IPS-15b (cell line): ENCODE measurements at regions not wholly inside any gene's neighbourhood (a gene's known extent, or its start where the extent isn't known, plus 50 kb on each side); places are given as distances from the start of the nearest gene placed in this dataset.

Experiments
- H3K27me3 ChIP-seq: one replicate; pipeline ENCODE4 v1.6.1; 2013; ENCODE audit warnings: low read length; ENCODE audit not compliant: control insufficient read depth, insufficient read depth
- H3K36me3 ChIP-seq: one replicate; pipeline ENCODE4 v1.6.1; 2013; ENCODE audit warnings: low read length; ENCODE audit not compliant: control insufficient read depth, insufficient read depth
- H3K4me1 ChIP-seq: one replicate; pipeline ENCODE4 v1.6.1; 2013; ENCODE audit warnings: mild to moderate bottlenecking, low read length; ENCODE audit not compliant: control insufficient read depth, insufficient read depth
- H3K4me3 ChIP-seq: one replicate; pipeline ENCODE4 v1.5.1; 2013; ENCODE audit warnings: low read depth, low read length
- H3K9ac ChIP-seq: one replicate; pipeline ENCODE4 v1.6.1; 2013; ENCODE audit warnings: low read depth, mild to moderate bottlenecking, low read length
- H3K9me3 ChIP-seq: one replicate; pipeline ENCODE4 v1.6.1; 2013; ENCODE audit warnings: mild to moderate bottlenecking, low read length; ENCODE audit not compliant: control insufficient read depth, insufficient read depth

DNA sequence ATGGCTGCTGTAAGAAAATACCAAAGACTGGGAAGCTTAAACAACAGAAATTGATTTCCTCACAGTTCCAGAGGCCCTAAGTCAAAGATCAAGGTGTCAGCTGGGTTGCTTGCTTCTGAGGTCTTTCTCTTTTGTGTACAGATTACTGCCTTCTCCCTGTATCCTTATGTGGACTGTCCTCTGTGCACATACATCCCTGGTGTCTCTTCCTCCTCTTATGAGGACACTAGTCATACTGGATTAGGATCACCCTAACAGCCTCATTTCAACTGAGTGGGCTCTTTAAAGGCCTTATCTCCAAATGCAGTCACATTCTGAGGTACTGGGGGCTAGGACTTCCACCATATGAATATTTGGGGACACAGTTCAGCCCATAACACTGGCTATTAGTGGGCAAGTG is 130.0 kb upstream of the DTNBP1 start:
- Histone ChIP-seq H3K4me3 (no peak overlapping the region), H3K4me1 (no peaks in the 10 kb centered on the region), H3K9ac (no peak overlapping the region), H3K27me3 (no peaks in the 10 kb centered on the region), H3K9me3 (no peaks in the 10 kb centered on the region), H3K36me3 (no peaks in the 10 kb centered on the region)

- Histone ChIP-seq H3K36me3 (no peaks in the 10 kb centered on the region), H3K4me1 (no peaks in the 10 kb centered on the region), H3K9me3 (no peaks in the 10 kb centered on the region), H3K27me3 (no peaks in the 10 kb centered on the region), H3K4me3 (no peak overlapping the region), H3K9ac (no peak overlapping the region)
Measured at GRCh38 chr6:15791448-15792181, 128.8 kb upstream of the DTNBP1 start.

GRCh38 chr6:15790116-15790515 is 127.3 kb upstream of the DTNBP1 start:
- H3K4me3 ChIP-seq = no peak overlapping the region
- no peaks in the 10 kb centered on the region for H3K4me1 ChIP-seq
- H3K9ac ChIP-seq = no peak overlapping the region
- no peaks in the 10 kb centered on the region for H3K36me3 ChIP-seq
- H3K27me3 ChIP-seq = no peaks in the 10 kb centered on the region
- H3K9me3 ChIP-seq = no peaks in the 10 kb centered on the region

DNA sequence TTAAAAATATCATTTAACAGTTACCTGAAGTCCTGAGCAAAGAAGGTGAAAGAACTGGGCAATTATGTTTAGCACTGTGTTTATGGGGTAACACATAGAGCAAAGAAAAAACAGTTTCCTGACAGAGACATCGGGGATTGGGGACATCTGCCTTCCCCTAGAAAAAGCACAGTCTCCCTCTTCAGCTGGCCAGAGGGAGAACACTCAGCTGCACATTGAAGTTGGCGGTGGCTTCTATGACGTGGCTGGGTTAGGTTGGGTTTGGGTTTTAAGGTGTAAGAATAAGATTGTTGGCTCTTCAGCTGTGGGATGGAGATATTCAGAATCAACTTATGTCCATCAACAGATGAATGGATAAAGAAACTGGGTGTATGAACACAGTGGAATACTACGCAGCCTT is 124.0 kb upstream of the DTNBP1 start:
- Histone ChIP-seq H3K27me3 (no peaks in the 10 kb centered on the region), H3K9ac (no peak overlapping the region), H3K4me3 (no peak overlapping the region), H3K4me1 (no peaks in the 10 kb centered on the region), H3K9me3 (no peaks in the 10 kb centered on the region), H3K36me3 (no peaks in the 10 kb centered on the region)

- no peaks in the 10 kb centered on the region for H3K4me1 ChIP-seq
- no peaks in the 10 kb centered on the region for H3K36me3 ChIP-seq
- H3K9ac ChIP-seq = no peak overlapping the region
- no peaks in the 10 kb centered on the region for H3K9me3 ChIP-seq
- no peaks in the 10 kb centered on the region for H3K27me3 ChIP-seq
- H3K4me3 ChIP-seq = no peak overlapping the region
Measured at GRCh38 chr6:15783484-15783883, 120.7 kb upstream of the DTNBP1 start.

DNA sequence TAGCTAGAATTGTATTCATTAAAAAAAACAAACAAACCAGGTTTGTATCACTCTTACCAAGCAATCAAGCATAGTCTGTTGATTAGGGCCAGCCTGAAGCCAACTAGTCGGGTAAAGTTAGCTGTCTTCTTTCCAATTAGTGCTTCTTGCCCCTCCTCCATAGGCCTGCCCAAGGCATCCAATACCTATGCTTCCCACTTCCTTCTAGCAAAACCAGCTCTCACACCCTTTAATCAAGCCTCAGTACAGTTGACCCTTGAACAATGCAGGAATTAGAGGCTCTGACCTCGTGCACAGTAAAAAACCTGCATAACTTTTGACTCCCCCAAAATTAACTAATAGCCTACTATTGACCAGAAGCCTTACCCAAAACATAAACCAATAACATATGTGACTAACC is 119.1 kb upstream of the DTNBP1 start:
- Histone ChIP-seq H3K27me3 (no peaks in the 10 kb centered on the region), H3K4me3 (no peak overlapping the region), H3K9ac (no peak overlapping the region), H3K4me1 (no peaks in the 10 kb centered on the region), H3K9me3 (no peaks in the 10 kb centered on the region), H3K36me3 (no peaks in the 10 kb centered on the region)

DNA sequence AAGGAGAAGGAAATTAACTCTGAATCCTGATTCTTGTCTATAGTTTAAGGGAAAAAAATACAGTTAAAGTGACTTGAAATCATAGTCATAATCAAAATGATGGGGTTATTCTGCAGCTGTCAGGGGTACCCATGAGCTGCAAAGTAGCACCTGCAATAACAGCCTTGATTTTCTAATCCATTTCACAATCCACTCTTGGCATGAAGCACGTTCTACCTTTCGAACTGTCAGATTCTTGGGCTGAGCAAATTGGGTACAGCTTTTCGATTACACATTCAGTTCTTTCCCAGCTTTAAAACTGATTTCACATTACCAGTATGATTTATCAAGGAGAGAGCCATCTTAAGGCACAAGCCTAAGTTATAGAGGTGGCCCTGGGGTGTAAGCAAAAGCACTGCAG is 118.5 kb upstream of the DTNBP1 start:
- Histone ChIP-seq H3K4me1 (no peaks in the 10 kb centered on the region), H3K27me3 (no peaks in the 10 kb centered on the region), H3K9ac (no peak overlapping the region), H3K4me3 (no peak overlapping the region), H3K9me3 (no peaks in the 10 kb centered on the region), H3K36me3 (no peaks in the 10 kb centered on the region)

DNA sequence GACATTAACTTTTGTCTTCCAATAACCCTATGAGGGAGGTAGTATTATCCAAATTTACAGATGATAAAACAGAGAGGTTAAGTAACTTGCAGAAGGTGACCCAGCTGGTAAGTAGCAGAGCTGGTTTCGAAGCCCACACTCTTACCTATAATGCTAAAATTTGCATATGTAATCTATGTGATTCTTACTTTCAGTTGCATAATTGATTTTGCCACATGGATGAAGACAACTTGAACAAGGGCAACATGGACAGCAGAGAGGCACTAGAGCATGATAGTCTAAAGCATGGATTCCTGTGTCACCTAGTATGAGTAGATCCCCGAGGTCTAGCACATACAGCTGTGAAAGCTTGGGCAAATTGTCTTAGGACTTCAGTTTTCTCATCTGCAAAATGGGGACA is 117.6 kb upstream of the DTNBP1 start:
- no peaks in the 10 kb centered on the region for H3K36me3 ChIP-seq
- H3K4me1 ChIP-seq = no peaks in the 10 kb centered on the region
- no peak overlapping the region for H3K4me3 ChIP-seq
- no peaks in the 10 kb centered on the region for H3K27me3 ChIP-seq
- no peak overlapping the region for H3K9ac ChIP-seq
- H3K9me3 ChIP-seq = no peaks in the 10 kb centered on the region

- Histone ChIP-seq H3K9me3 (no peaks in the 10 kb centered on the region), H3K27me3 (no peaks in the 10 kb centered on the region), H3K36me3 (no peaks in the 10 kb centered on the region), H3K9ac (no peak overlapping the region), H3K4me1 (no peaks in the 10 kb centered on the region), H3K4me3 (no peak overlapping the region)
Measured at GRCh38 chr6:15779726-15780125, 116.9 kb upstream of the DTNBP1 start.

GRCh38 chr6:15776458-15776980 is 113.7 kb upstream of the DTNBP1 start:
- H3K4me3 ChIP-seq = no peak overlapping the region
- no peaks in the 10 kb centered on the region for H3K4me1 ChIP-seq
- H3K9ac ChIP-seq = no peak overlapping the region
- H3K9me3 ChIP-seq = no peaks in the 10 kb centered on the region
- no peaks in the 10 kb centered on the region for H3K27me3 ChIP-seq
- H3K36me3 ChIP-seq = no peaks in the 10 kb centered on the region

DNA sequence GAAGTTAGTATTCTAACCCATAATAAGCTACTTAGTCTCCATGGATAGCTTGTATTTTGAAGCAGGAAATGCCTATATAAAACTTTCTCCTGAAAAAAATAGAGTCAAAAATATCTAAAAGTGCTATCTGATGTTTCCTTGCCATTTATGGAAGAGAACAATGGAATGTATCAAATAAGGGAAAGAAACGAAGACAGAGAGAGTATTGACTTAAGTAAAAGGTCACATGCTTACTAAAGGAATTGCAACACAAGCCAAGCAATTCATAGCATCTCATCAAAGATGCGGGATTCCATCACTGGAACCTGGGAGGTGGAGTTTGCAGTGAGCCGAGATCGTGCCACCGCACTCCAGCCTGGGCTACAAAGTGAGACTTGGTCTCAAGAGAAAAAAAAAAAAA is 112.9 kb upstream of the DTNBP1 start:
- Histone ChIP-seq H3K4me1 (no peaks in the 10 kb centered on the region), H3K9ac (no peak overlapping the region), H3K36me3 (no peaks in the 10 kb centered on the region), H3K27me3 (no peaks in the 10 kb centered on the region), H3K9me3 (no peaks in the 10 kb centered on the region), H3K4me3 (no peak overlapping the region)

DNA sequence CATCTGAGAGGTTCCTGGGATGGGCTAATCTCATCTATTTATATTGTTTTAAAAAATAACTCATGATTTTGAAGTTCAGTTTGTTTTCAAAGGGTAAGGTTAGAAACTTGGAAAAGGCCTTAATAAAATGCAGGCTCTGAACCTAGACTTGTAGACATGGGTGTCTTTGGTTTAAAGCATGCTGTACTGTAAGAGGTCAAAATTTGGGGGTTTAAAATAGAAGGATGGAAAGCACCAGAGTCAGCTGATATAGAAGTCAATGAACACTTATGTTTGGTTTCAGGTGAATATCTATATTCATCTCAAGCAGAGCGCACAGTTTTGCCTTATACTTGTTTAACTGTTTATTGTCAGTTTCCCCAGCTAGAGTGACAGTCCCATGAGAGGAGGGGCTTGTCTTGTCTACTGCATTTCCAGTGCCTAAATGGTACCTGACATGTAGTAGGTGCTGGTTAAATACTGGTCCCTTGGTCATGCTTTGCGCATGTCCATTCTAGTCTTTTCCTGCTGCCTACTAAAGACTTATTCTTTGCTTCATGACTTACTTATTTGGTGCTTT is 112.3 kb upstream of the DTNBP1 start:
- H3K4me3 ChIP-seq = no peak overlapping the region
- H3K9me3 ChIP-seq = no peaks in the 10 kb centered on the region
- no peaks in the 10 kb centered on the region for H3K27me3 ChIP-seq
- H3K9ac ChIP-seq = no peak overlapping the region
- H3K4me1 ChIP-seq = no peaks in the 10 kb centered on the region
- no peaks in the 10 kb centered on the region for H3K36me3 ChIP-seq
